Kidney (tissue), 13 donors: ENCODE measurements at regions not wholly inside any gene's neighbourhood (a gene's known extent, or its start where the extent isn't known, plus 50 kb on each side); places are given as distances from the start of the nearest gene placed in this dataset.

Experiments
- DNase-seq, 5 donors: peaks; one replicate each; pipeline ENCODE4 v3.0.0-alpha.2; 2013 to 2020
- FAIRE-seq: peaks from 2 replicates; lab custom pipeline; 2012; peaks lifted over from hg19 to GRCh38; lab: Jason Lieb, UNC
- H3K27ac ChIP-seq, 2 donors: one replicate each; pipeline ENCODE4 v1.7.0; 2013; ENCODE audit warnings: low read depth in 2 of 2, low read length in 2 of 2, inconsistent platforms in 1 of 2
- H3K27me3 ChIP-seq: one replicate; pipeline ENCODE4 v1.7.1; 2013; ENCODE audit warnings: low read length, inconsistent platforms; ENCODE audit not compliant: control insufficient read depth, insufficient read depth
- H3K36me3 ChIP-seq, 3 donors: one replicate each; pipeline versions ENCODE4 v1.7.0 to v1.7.1; 2013; ENCODE audit warnings: low read length in 3 of 3, control low read depth in 1 of 3, inconsistent platforms in 1 of 3; ENCODE audit not compliant: insufficient read depth in 3 of 3, control insufficient read depth in 2 of 3
- H3K4me1 ChIP-seq, 3 donors: one replicate each; pipeline versions ENCODE4 v1.7.0 to v1.7.1; 2013; ENCODE audit warnings: low read length in 3 of 3, inconsistent platforms in 1 of 3, low read depth in 1 of 3; ENCODE audit not compliant: control insufficient read depth in 2 of 3, insufficient read depth in 2 of 3
- H3K4me3 ChIP-seq, 3 donors: one replicate each; pipeline versions ENCODE4 v1.7.0 to v1.8.1; 2013; ENCODE audit warnings: low read length in 3 of 3, control low read depth in 1 of 3, inconsistent platforms in 1 of 3
- H3K9ac ChIP-seq, 3 donors: one replicate each; pipeline versions ENCODE4 v1.7.0 to v1.7.1; 2013; ENCODE audit warnings: low read length in 3 of 3, control low read depth in 1 of 3, inconsistent platforms in 1 of 3
- H3K9me3 ChIP-seq, 3 donors: one replicate each; pipeline versions ENCODE4 v1.7.0 to v1.7.1; 2013; ENCODE audit warnings: low read length in 3 of 3, control low read depth in 1 of 3, inconsistent platforms in 1 of 3; ENCODE audit not compliant: control insufficient read depth in 2 of 3, insufficient read depth in 1 of 3
- intact Hi-C: fragments of 100-400 bp; cut with DNase I; formaldehyde crosslinking; loops from one replicate; pipeline ENCODE4 v1.11.1; 2022
- TF ChIP-seq, protein P1 (sequence below): IDR thresholded peaks from 3 replicates; pipeline ENCODE4 v1.5.1; 2012; ENCODE audit warnings: mild to moderate bottlenecking, moderate library complexity, borderline replicate concordance; ENCODE audit not compliant: insufficient read depth; ENCODE audit errors: extremely low read depth
- donor health status: control.
- donor health status: control.
- donor health status: control.
- donor health status: control.
- donor health status: control.
- donor health status: DM: yes; HTN: yes; CAD: no.
- donor health status: Normal renal cell carcinoma (clear cell type).

- Histone ChIP-seq H3K9me3 (no peaks in the 10 kb centered on the region), H3K36me3 (no peaks in the 10 kb centered on the region), H3K27me3 (no peaks in the 10 kb centered on the region), H3K4me1 (no peaks in the 10 kb centered on the region), H3K4me3 (no peak overlapping the region), H3K9ac (no peak overlapping the region), H3K27ac (no peak overlapping the region)
- FAIRE-seq (no peak), DNase-seq (no peak)
- intact Hi-C loops, result no loop called here
- TF ChIP-seq, protein P1, sequence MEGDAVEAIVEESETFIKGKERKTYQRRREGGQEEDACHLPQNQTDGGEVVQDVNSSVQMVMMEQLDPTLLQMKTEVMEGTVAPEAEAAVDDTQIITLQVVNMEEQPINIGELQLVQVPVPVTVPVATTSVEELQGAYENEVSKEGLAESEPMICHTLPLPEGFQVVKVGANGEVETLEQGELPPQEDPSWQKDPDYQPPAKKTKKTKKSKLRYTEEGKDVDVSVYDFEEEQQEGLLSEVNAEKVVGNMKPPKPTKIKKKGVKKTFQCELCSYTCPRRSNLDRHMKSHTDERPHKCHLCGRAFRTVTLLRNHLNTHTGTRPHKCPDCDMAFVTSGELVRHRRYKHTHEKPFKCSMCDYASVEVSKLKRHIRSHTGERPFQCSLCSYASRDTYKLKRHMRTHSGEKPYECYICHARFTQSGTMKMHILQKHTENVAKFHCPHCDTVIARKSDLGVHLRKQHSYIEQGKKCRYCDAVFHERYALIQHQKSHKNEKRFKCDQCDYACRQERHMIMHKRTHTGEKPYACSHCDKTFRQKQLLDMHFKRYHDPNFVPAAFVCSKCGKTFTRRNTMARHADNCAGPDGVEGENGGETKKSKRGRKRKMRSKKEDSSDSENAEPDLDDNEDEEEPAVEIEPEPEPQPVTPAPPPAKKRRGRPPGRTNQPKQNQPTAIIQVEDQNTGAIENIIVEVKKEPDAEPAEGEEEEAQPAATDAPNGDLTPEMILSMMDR, result no peak
Measured at GRCh38 chr3:28595372-28595771, 246.7 kb upstream of the AZI2 start.

DNA sequence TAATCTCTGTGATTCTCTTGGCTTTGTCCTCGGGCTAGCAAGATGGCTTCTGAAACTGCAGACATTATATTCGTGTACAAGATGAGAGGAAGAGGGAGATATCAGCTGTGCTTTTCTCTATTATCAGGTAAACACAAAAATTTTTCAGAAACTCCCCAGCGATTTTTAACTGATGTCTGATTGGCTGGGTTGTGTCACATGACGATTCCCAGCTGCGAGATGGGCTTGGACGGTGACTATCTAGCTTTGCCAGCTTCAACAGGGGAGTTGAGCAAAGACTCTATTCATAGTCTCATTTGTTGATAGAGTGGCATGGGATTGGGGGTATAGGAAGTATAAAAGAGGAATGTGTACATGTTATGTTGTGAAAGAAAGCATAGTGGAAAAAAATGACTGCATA, 248.8 kb upstream of the AZI2 start:
- Histone ChIP-seq H3K4me3 (no peak overlapping the region), H3K9ac (no peak overlapping the region), H3K27me3 (no peaks in the 10 kb centered on the region), H3K36me3 (no peaks in the 10 kb centered on the region), H3K4me1 (no peaks in the 10 kb centered on the region), H3K27ac (no peak overlapping the region), H3K9me3 (no peaks in the 10 kb centered on the region)
- FAIRE-seq (no peak), DNase-seq (no peak)
- TF ChIP-seq, protein P1, result no peak
- intact Hi-C loops, result no loop called here

DNA sequence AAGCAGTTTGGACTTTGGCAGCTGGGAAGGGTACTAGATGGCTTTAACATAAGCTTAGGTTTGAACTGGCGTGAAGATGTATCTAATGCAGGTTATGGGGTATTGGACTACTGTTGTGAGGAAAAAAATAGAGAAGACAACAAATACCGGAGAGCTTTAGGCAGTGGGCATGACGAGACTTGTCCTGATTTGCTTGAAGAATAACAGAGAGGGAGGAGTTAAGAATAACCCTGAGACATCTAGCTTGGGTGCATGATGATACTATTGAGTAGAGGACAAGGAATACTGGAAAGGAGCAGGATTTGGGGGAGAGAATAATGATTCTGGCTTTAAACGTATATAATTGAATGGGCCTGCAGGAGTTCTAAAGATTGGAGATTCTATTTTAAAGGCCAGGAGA, 249.5 kb upstream of the AZI2 start:
- TF ChIP-seq, protein P1, result no peak
- Histone ChIP-seq H3K4me3 (no peak overlapping the region), H3K9ac (no peak overlapping the region), H3K9me3 (no peaks in the 10 kb centered on the region), H3K27me3 (no peaks in the 10 kb centered on the region), H3K36me3 (no peaks in the 10 kb centered on the region), H3K4me1 (no peaks in the 10 kb centered on the region), H3K27ac (no peak overlapping the region)
- FAIRE-seq (no peak), DNase-seq (no peak)
- intact Hi-C loops, result no loop called here

DNA sequence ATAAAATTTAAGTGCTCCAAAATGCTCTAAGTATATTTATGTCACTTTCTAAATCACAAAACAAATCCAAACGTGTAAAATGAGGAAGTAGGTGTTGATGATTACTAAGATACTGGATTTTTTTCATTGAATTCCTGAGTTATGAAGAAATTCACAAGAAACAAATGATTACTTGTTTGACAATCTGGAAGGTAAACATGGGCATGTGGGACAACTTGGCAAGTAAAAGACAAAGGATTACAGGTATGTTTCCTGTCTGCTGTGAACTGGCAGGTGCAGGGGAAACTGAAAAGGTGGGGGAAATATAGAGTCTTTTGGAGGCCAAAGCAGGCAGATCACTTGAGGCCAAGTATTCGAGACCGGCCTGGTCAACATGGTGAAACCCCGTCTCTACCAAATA, 252.7 kb upstream of the AZI2 start:
- no peaks in the 10 kb centered on the region for H3K36me3 ChIP-seq
- FAIRE-seq, result no peak

More for the DNA sequence above, 252.7 kb upstream of the AZI2 start:
- Histone ChIP-seq H3K4me3 (no peak overlapping the region), H3K27ac (no peak overlapping the region), H3K9ac (no peak overlapping the region), H3K9me3 (no peaks in the 10 kb centered on the region), H3K4me1 (no peaks in the 10 kb centered on the region), H3K27me3 (no peaks in the 10 kb centered on the region)
- no peak for DNase-seq
- TF ChIP-seq, protein P1, result no peak
- intact Hi-C loops, result no loop called here
